Endodermal cell (in vitro differentiated cells): ENCODE measurements at regions not wholly inside any gene's neighbourhood (a gene's known extent, or its start where the extent isn't known, plus 50 kb on each side); places are given as distances from the start of the nearest gene placed in this dataset.

ENCODE experiments used
- DNase-seq: peaks from one replicate; pipeline ENCODE4 v3.0.0-alpha.2; 2017
- H3K27ac ChIP-seq: 2 replicates; pipeline ENCODE4 v1.5.1; 2013; ENCODE audit warnings: mild to moderate bottlenecking, low read depth, low read length, moderate library complexity
- H3K27me3 ChIP-seq: 2 replicates; pipeline ENCODE4 v1.6.1; 2013; ENCODE audit warnings: mild to moderate bottlenecking, low read length, moderate library complexity; ENCODE audit not compliant: insufficient read depth, control insufficient read depth, poor library complexity, severe bottlenecking
- H3K36me3 ChIP-seq: 2 replicates; pipeline ENCODE4 v1.7.0; 2013; ENCODE audit warnings: mild to moderate bottlenecking, low read length, moderate library complexity; ENCODE audit not compliant: control insufficient read depth, insufficient read depth
- H3K4me1 ChIP-seq: one replicate; pipeline ENCODE4 v1.7.0; 2013; ENCODE audit warnings: low read length; ENCODE audit not compliant: control insufficient read depth, insufficient read depth
- H3K4me3 ChIP-seq: 2 replicates; pipeline ENCODE4 v1.5.1; 2013; ENCODE audit warnings: mild to moderate bottlenecking, low read length, moderate library complexity
- H3K9ac ChIP-seq: 2 replicates; pipeline ENCODE4 v1.6.1; 2013; ENCODE audit warnings: mild to moderate bottlenecking, low read length, moderate library complexity; ENCODE audit not compliant: poor library complexity, severe bottlenecking; ENCODE audit errors: extremely low read depth
- H3K9me3 ChIP-seq: 2 replicates; pipeline ENCODE4 v1.6.1; 2013; ENCODE audit warnings: mild to moderate bottlenecking, low read length, moderate library complexity; ENCODE audit not compliant: control insufficient read depth
- H3K27ac Mint-ChIP-seq: 2 replicates; pipeline ENCODE4 v1.8.0; 2020; ENCODE audit warnings: mixed read lengths
- H3K27me3 Mint-ChIP-seq: 2 replicates; pipeline ENCODE4 v1.8.0; 2021; ENCODE audit warnings: mild to moderate bottlenecking, mixed read lengths; ENCODE audit not compliant: insufficient read depth
- H3K36me3 Mint-ChIP-seq: 2 replicates; pipeline ENCODE4 v1.8.0; 2020; ENCODE audit warnings: low read depth, mixed read lengths
- H3K4me1 Mint-ChIP-seq: 2 replicates; pipeline ENCODE4 v1.8.0; 2020; ENCODE audit warnings: mixed read lengths
- H3K4me3 Mint-ChIP-seq: 2 replicates; pipeline ENCODE4 v1.8.0; 2020; ENCODE audit warnings: mild to moderate bottlenecking, moderate library complexity, mixed read lengths
- H3K9me3 Mint-ChIP-seq: 2 replicates; pipeline ENCODE4 v1.8.0; 2020; ENCODE audit warnings: mild to moderate bottlenecking, mixed read lengths
- WGBS, 2 experiments: methylation state at CpG; one replicate each; pipeline versions ENCODE4 v1.1.5 to v1.1.7; 2013; ENCODE audit warnings: missing lambda C conversion rate in 2 of 2, mixed read lengths in 1 of 2; ENCODE audit not compliant: insufficient coverage in 1 of 2, insufficient read length in 1 of 2; 5-methylcytosine and 5-hydroxymethylcytosine counted together
- TF ChIP-seq, protein P1 (sequence below): fragments of 200-600 bp; sonication (generic); conservative IDR thresholded peaks from 2 replicates; pipeline ENCODE4 v1.5.0; 2021; ENCODE audit warnings: antibody characterized with exemption, mild to moderate bottlenecking

DNA sequence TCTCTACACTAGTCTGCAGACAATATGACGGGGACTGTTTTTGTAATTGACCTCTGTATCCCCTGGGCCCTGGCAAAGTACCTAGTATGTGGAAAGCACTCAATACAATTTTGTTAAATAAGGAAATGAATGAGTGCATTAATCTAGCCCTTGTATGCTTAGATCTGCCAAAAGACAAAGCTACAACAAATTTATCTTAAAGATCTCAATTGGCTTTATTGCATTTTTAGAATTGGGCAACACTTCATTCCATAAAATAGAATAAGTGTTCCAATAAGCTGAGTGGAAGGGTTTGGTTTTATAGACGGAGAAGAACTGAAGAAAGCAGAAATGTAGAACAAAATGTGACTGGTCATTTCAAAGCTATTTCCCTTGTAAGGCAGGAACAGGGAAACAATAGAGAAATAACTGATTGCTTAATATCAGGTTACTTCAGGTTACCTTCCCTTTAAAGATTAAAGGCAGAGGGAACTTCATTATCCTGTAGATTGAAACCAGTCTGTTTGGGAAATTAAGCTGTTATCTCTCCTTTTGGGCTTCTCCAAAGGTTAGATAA lies 108.3 kb upstream of the MME start:
- Histone ChIP-seq H3K27ac (no peak overlapping the region), H3K9me3 (no peaks in the 10 kb centered on the region), H3K4me3 (no peak overlapping the region), H3K36me3 (no peaks in the 10 kb centered on the region), H3K9ac (no peak overlapping the region), H3K27me3 (no peaks in the 10 kb centered on the region), H3K4me1 (no peaks in the 10 kb centered on the region)
- WGBS, 2 experiments: 71 to 88% methylated on average over 1 to 2 of the region's 2 CpGs
- H3K27ac Mint-ChIP-seq: no peak overlapping the region
- H3K4me1 Mint-ChIP-seq: peaks cover 2% of the 10 kb centered on the region
- H3K9me3 Mint-ChIP-seq: no peaks in the 10 kb centered on the region
- H3K36me3 Mint-ChIP-seq: no peaks in the 10 kb centered on the region
- H3K27me3 Mint-ChIP-seq: no peaks in the 10 kb centered on the region
- TF ChIP-seq, protein P1, sequence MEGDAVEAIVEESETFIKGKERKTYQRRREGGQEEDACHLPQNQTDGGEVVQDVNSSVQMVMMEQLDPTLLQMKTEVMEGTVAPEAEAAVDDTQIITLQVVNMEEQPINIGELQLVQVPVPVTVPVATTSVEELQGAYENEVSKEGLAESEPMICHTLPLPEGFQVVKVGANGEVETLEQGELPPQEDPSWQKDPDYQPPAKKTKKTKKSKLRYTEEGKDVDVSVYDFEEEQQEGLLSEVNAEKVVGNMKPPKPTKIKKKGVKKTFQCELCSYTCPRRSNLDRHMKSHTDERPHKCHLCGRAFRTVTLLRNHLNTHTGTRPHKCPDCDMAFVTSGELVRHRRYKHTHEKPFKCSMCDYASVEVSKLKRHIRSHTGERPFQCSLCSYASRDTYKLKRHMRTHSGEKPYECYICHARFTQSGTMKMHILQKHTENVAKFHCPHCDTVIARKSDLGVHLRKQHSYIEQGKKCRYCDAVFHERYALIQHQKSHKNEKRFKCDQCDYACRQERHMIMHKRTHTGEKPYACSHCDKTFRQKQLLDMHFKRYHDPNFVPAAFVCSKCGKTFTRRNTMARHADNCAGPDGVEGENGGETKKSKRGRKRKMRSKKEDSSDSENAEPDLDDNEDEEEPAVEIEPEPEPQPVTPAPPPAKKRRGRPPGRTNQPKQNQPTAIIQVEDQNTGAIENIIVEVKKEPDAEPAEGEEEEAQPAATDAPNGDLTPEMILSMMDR: no peak
- no peak for DNase-seq
- H3K4me3 Mint-ChIP-seq: no peak overlapping the region

DNA sequence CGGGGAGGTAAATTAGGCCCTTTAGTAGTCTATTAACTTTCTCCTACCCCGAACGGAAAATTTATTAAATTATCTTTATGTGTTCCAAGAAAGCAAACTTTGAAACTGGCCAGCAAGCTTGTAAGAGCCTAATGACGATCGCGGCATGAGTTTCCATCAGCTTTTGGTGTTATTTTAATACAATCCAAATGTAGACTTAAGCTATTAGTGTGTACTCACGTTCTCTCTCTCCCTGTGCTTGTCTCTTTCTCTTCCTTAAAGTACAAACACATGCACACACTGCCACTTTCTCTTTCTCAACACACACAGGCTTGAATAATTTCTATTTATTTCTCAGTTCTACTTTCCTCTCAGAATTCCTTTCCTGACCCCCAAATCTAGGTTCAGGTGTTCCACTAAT lies 108.8 kb upstream of the MME start:
- H3K4me1 Mint-ChIP-seq: peaks cover 2% of the 10 kb centered on the region
- DNase-seq: no peak
- H3K9ac ChIP-seq: no peak overlapping the region
- H3K27me3 Mint-ChIP-seq: no peaks in the 10 kb centered on the region
- no peaks in the 10 kb centered on the region for H3K9me3 ChIP-seq
- H3K36me3 ChIP-seq: no peaks in the 10 kb centered on the region
- TF ChIP-seq, protein P1: no peak
- H3K4me3 ChIP-seq: no peak overlapping the region
- H3K4me1 ChIP-seq: no peaks in the 10 kb centered on the region
- H3K27me3 ChIP-seq: no peaks in the 10 kb centered on the region
- 93 to 97% methylated on average over 4 to 7 of the region's 7 CpGs for WGBS, 2 experiments
- no peaks in the 10 kb centered on the region for H3K9me3 Mint-ChIP-seq
- no peaks in the 10 kb centered on the region for H3K36me3 Mint-ChIP-seq
- H3K27ac Mint-ChIP-seq: no peak overlapping the region
- no peak overlapping the region for H3K4me3 Mint-ChIP-seq
- H3K27ac ChIP-seq: no peak overlapping the region

DNA sequence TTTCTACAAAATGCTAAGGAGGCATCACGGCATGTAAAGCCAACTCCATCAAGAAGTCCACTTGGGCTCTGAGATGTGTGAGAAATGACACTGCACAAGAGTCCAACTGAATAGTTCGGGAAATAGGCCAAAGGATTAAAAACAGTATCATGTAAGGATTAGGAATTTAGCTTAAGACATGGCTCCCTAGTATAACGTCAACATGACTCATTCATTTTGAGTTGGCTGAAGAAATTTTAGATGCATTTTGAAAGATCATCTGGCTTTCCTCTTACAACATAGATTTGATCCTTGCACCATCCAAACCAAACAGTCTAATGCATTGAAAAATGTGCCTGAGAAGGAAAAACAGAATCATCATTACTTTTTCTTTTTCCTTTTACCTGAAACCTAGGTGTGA lies 109.3 kb upstream of the MME start:
- H3K9me3 Mint-ChIP-seq: no peaks in the 10 kb centered on the region
- H3K4me1 Mint-ChIP-seq: peaks cover 2% of the 10 kb centered on the region
- WGBS, 2 experiments: 92 to 94% methylated on average over 2 to 3 of the region's 3 CpGs
- no peak overlapping the region for H3K4me3 ChIP-seq
- H3K36me3 ChIP-seq: no peaks in the 10 kb centered on the region
- H3K9ac ChIP-seq: no peak overlapping the region
- no peak overlapping the region for H3K27ac ChIP-seq
- H3K36me3 Mint-ChIP-seq: no peaks in the 10 kb centered on the region
- TF ChIP-seq, protein P1: no peak
- H3K27me3 ChIP-seq: no peaks in the 10 kb centered on the region
- no peaks in the 10 kb centered on the region for H3K27me3 Mint-ChIP-seq
- H3K4me1 ChIP-seq: no peaks in the 10 kb centered on the region
- no peak for DNase-seq
- no peak overlapping the region for H3K27ac Mint-ChIP-seq
- no peaks in the 10 kb centered on the region for H3K9me3 ChIP-seq
- no peak overlapping the region for H3K4me3 Mint-ChIP-seq
